ENCODE measurements at regions not wholly inside any gene's neighbourhood (a gene's known extent, or its start where the extent isn't known, plus 50 kb on each side); places are given as distances from the start of the nearest gene placed in this dataset.
A peak's percentile ranks its signal among the peaks of the same experiment; 100 is the strongest.
"Not testable (repeated sequence)": the region's sequence is repeated elsewhere in the genome, so short reads cannot be mapped to it uniquely, and the experiment has no call there.

DNA sequence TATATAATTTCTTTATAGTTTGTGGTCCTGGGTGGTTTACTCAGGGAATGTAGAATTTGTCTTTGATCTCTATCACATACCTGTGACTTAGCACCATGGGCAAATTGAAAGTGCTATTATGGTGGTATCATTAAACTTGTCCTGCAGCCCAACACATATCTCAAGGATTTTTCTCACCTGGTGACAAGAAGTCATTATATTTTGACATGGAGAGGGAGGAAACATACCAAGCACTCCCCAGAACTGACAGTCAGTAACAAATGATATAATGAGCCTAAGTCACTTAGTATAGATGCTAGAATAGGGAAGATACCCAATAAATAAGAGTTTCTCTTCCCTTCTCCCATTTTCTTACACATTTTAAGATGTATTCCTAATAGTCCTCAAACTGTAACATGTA lies 805.5 kb upstream of the KIF2B start:
- no peak for DNase-seq

DNA sequence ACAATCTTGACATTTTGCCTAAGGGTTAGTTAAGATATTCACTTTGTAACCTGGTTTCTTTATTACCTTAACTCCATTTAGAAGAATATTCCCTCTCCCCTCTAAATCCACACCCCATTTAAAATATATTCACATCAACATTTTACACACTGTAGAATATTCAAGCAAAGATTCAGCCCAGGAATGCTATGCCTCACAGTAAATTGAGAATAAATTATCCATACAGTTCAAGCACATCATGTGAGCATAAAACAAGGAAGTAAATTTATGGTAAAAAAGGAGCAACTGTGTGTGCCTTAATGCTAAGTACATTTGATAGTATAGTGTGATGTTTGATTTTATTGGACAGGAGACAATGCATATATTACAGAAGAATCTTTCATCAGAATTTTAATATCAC lies 806.6 kb upstream of the KIF2B start:
- DNase-seq, result no peak

DNA sequence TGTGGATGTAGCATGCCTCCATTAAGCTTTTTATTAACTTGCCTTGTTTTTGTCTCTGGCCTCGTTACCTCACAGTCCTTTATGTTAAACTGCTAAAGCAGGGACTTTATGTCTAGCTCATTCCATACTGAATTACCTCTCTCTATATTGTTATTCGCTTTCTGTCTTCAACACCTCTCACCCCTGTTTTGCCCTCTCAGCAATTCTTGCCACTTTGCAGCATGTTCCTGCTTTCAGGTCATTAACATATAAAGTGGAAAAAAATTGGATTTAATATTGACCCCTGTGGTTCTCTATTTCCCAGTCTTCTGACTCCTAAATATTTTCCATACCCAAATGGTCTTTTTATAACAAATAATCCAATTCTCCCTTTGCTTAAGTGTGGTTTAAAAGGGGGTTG lies 810.4 kb upstream of the KIF2B start:
- DNase-seq, result no peak

DNA sequence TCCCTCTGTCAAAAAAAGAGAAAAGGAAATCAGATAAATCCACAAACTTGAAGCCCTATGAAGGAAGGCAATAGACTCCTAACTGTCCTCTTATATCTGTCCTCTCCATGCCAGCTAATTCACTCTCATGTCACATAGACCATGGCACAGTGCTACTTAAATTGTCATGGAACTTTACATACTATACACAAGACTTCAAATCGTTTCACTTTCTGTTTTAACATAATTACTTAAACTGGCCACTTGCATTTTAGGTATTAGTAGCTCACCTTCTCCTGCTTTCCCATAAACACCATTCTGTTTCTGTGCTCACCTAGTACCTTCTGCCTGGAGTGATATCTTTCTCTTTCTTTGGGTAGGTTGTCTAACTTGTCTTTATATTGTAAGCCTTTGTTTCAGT lies 816.7 kb upstream of the KIF2B start:
- DNase-seq, result no peak

DNA sequence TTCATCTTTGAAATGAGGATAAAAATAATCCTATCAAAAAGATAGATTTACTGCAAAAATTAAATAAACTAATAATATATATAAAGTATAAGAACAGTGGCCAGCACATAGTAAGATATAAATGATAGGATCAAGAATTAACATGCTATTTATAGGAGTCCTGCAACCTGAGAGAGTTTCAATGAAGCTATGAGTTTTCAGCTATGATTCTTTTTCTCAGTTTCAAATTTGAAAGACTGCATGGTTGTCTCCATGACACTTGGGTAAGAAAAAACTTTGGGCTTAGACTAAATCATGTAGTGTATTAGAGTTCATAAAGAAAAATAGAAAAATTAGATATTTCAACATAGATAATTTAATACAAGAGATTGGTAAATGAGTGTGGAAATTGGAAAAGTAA lies 817.8 kb upstream of the KIF2B start:
- no peak for DNase-seq

DNA sequence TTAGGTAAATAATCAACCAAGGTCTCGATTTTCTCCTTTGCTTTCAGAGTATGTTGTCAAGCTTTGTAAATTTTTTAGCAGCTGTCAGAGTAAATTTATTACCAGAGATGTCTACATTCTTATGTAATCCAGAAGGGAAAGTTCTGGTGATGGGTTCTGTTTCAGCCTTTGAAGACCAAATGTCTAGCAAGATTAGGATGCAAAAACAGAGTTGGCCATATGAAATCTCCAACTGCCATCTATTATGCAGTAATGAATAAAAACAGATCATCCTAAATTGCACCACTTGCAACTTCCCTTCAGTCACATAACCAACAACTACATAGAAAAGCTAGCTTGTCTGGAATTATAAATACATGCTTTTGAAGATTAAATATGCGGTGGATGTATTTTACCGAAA lies 826.8 kb upstream of the KIF2B start:
- no peak for DNase-seq

DNA sequence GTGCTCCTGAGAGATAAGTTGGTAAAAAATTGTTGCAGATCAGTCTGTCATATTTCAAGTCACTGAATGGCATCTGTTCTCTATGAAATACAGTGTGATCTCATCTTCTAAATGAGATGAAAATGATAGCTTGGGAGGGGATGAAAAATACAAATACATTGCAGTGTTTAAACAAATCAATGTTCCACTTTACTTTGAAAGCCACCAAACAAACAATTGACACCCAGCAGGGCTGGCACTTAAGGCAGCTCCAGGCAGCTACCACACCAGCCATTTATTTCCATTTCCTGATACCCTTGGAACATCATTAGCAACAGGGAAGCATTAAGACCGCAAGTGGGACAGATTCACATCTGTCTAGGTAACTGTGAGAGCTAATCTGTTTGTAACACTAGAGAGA lies 827.6 kb upstream of the KIF2B start:
- no peak for DNase-seq

DNA sequence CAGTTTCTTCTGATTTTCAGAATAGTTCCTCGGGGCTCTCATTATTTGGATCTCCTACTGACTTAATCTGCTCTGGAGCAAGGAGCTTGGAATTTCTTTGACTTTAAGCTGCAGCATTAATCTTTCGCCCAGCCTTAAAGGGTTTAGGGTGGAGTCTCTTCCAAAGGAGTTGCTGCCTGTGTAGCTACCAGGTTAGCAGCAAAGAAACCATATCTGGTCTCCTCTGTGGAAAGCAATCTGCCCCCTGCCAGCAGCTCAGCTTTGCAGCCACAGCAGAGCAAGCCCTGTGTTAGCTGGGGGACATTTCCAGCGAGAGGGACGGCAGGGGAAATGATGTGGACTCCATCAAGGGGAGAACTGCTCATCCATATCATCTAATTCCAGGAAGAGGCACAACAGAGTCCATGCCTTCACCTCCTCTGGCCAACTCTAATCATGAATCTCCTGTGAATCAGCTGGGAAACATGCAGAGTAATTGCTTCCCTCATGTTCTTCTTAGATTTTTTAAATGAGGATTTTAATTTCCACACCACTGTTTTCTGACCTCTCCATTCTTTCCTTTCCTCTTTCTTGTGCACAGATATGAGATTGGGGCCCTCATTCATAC lies 827.6 kb upstream of the CA10 start:
- DNase-seq, result no peak

DNA sequence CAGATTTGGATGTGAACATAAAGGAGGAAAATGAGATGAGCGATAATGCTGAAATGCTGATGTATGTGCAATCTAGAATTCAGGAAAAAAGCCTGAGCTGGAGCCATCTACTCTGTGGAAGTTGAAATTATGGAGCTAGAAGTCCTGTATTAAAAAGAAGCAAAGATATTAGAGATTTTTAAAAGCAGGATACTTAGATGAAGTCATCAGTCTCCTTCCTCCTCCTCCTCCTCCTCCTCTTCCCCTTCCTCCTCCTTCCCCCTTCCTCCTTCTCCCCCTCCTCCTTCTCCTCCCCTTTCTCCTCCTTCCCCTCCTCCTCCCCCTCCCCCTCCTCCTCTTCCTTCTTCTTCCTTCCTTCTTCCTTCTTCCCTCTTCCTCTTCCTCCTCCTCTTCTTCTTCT lies 823.8 kb upstream of the CA10 start:
- no peak for DNase-seq

DNA sequence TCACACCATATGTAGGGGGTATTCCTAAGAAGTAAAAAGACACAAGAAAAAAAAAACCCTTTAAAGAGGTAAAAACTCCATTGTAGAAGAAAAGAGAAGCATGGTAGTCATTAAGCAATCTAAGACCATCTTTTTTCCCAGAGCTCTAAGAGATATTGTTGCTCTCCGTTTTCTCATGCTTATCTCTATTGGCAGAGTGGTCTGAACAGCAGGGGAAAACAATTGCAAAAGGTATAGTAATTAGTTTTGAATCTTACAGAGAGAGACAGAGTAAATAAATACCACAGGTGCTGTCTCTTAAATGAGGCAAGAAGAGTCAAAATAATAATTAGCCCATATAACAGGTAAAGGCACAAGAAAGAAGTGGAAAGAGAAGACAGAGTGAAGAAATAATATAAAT lies 821.4 kb upstream of the CA10 start:
- peak in 1 of 2 experiments; percentile 13 for DNase-seq

DNA sequence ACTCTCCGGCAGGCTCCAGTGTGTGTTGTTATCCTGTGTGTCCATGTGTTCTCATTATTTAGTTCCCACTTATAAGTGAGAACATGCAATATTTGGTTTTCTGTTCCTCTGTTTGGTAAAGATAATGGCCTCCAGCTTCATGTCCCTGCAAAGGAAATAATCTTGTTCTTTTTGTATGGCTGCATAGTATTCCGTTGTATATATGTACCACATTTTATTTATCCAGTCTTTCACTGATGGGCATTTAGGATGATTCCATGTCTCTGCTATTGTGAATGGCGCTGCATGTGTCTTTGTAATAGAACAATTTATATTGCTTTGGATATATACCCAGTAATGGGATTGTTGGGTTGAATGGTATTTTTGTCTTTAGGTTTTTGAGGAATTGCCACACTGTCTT lies 807.3 kb upstream of the CA10 start:
- no peak for DNase-seq

DNA sequence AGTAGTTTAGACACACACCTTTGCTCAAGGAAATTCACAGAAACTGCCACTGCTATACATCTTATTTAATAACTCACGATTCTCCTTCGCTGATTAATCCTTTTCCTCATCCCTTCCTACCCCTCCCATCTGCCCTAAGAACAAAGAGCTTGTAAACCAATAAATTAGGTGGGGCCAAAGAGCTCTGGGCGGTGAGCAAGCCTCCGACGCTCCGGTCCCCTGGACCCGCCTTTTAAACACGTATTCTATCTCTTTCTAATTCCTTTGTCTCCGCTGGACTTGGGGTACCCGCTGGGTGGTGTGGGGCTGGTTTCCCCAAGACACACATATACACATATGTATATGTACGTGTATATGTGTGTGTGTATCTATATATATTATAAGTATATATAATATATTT lies 803.2 kb upstream of the CA10 start:
- not testable (repeated sequence) for DNase-seq

DNA sequence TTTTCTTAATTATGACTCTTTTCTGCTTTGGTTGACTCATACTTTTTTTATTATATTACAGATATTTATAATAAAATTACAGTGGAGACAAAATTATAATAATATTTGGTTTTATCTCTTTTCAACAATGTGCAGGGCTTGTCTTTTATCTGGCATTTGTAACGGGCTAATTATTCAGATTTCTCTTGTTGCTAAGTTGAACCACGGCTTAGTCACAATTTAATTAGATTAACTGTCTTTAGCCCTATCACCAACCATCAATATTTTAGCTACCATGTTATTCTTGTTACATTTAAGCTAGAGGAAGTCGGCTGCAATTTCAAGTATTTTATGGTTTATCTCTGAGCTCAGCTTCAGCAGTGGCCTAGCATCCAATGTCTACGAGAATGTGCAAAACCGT lies 798.9 kb upstream of the CA10 start:
- DNase-seq, result no peak

DNA sequence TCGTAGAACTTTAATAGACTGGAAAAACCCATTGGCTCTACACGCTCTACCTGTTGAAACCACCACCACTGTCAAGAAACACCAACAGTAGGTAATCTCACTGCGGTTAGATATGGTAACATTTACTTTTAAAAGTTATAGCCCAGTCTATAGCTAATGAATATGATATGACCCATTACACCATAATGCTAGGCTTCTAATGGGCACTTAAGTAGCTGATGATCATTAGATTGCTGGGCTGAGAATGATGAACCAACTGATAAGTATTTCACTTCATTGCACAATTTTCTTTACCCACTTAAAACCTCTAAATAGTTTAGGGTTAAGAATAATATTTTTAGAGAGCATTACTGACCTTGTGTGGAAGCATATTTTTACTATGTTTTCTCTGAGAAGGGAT lies 788.9 kb upstream of the CA10 start:
- no peak for DNase-seq

DNA sequence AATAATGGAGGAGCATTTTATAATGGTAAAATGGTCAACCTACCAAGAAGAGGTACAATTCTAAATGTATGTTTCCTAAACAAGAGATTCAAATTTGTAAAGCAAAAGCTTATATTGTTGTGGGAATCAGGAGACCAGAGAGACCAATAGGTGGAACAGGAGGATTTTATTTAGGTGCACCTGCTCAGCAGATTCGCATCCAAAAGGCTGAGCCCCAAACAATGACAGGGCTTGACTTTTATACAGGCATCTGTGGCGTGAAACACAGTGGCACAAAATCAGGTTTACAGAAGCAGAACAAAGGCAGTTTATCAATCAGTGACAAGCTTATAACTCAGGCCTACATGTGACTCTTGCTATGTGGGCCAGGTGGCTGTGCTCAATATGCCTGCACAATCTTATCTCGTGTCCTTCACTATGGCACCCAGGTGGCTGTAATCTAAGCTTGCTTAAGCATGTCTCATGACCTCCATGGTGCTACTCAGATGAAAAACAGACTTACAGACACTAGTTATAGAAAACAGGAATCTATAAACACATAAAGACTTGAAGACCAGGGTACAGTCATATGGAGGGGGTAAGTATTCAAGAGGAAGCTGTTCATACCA lies 780.2 kb upstream of the CA10 start:
- no peak for DNase-seq

DNA sequence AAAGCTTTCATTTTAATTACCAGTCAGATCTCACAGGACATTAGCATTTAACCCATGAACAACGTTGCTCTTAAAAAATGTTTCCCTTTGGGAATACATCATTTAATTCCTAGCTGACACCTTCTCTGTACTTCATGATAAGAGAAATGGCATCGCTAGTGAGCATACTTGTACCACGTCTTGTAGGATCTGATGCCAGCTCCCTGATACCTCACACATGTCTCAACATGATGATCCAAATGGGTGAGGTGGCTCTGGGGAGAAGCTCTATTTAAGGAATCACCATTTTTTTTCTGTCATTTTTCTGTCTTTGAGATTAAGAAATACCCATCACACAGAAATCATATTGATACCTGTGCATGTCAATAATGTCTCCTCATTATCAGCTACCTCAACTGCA lies 772.1 kb upstream of the CA10 start:
- DNase-seq, result no peak

DNA sequence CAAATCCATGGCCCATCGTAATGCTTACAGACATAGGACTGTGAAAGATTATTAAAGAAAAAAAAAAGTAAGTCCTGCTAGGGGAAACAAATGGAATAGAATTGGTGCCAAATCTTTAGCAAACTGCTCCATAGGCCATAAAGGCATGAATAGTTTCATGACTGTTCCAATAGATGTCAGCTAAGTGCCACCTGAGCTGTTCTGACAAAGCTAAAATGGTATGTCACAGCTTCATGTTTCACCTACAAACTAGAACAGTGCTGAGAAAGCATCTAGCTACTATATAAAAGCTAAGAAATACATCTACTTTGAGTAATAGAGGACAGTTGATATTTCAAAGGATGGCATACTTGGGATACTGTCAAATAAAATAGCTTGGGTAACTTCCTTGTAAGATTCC lies 771.6 kb upstream of the CA10 start:
- DNase-seq, result no peak

DNA sequence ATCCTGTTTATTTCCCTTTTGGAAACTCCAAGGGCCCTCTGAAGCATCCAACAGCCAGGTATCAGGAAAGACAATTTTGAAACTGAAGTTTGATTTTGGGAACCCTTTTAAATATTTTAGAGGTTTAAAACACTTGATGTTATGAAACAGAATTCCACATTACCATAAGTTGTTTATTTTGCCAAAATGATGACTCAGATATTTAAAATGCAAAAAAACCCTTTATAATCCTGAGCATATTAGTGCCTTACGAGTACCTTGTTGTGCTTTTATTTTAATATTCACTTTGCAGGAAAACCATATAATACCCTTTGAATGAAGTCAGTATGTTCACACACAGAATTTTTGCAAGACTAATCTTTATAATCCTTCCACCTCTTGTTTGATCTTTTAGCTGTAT lies 765.1 kb upstream of the CA10 start:
- no peak for DNase-seq

DNA sequence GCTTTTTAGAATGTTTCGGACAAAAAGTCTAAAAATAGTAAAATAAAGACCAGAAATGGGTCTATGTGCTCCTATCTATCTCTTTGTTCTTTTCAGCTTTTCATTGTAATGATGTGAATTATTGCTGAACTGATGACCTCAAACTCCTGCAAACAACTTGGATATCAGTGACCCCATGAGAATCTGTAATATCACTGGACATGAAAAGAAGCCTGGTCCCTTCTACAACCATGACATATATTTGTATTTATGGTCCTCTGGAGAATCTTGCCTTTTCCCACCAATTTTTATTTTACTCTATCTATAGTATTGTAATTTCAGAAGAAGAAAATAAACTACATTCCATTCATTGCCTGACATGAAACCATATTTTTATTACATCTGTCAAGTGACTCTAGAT lies 740.7 kb upstream of the CA10 start:
- no peak for DNase-seq

DNA sequence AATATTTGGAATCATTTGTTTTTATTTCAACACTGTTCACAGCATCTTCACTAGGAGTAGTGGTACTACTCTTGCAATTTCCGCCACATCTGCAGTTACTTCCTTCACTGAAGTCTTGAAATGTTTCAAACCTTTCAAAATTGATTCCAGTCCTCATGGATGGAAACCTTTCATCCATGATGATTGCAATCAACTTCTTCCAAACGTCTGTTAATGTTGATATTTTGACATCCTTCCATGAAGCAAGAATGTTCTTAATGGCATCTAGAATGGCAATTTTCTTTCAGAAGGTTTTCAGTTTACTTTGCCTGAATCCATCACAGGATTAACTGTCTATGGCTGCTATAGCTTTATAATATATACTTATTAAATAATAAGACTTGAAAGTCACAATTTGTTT lies 736.8 kb upstream of the CA10 start:
- DNase-seq, result no peak

DNA sequence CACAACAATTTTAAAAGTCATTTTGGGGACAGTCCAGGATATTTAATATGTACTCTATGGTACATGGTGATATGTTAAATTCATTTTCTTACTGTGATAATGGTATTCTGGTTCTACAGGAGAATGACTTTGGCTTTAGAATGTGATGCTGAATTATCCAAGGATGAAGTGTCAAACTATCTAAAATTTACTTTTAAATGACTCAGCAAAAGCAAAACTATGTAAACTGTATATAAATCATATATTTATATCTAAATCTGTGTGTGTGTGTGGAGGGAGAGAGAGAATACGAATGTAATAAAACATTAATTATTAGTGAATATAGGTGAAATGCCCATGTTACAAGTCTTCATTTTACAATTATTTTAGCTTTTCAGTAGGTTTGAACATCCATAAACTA lies 733.8 kb upstream of the CA10 start:
- no peak for DNase-seq

DNA sequence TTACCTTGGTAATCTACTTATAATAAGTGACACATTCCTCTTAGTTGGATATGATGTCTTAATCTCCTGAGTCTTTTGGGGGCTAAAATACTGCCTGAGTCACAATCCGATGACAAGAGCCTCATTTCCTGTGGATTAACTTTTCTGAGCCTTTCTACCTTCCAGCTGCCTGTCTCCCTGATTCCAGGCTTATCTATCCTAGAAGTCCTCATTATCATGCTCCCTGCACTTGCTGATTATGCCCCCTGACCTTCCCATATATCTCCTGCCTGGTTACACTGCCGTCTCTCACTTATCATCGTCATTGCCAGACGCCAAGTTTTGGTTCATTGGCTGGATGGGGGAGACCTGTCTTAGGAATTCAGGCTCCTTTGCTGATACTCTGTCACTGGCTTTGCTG lies 727.4 kb upstream of the CA10 start:
- no peak for DNase-seq

DNA sequence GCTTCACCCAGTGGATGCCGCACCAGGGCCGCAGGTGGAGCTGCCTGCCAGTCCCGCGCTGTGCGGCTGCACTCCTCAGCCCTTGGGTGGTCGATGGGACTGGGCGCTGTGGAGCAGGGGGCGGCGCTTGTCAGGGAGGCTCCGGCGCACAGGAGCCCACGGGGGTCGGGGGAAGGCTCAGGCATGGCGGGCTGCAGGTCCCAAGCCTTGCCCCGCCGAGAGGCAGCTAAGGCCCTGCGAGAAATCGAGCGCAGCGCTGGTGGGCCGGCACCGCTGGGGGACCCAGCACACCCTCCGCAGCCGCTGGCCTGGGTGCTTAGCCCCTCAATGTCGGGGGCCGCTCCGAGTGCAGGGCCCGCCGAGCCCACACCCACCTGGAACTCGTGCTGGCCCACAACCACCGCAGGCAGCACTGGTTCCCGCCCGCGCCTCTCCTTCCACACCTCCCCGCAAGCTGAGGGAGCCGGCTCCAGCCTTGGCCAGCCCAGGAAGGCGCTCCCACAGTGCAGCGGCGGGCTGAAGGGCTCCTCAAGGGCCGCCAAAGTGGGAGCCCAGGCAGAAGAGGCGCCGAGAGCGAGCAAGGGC lies 725.5 kb upstream of the CA10 start:
- not testable (repeated sequence) for DNase-seq

DNA sequence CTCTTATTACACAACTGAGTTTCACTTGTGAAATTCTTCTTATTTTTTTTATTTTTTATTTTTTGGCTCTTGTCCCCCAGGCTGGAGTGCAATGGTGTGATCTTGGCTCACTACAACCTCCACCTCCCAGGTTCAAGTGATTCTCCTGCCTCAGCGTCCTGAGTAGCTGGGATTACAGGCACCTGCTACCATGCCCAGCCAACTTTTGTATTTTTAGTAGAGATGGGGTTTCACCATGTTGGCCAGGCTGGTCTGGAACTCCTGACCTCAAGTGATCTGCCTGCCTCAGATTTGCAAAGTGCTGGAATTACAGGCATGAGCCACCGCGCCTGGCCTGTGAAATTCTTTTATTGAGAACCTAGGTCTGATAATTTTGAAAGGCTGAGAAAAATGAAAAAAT lies 688.3 kb upstream of the CA10 start:
- not testable (repeated sequence) for DNase-seq

DNA sequence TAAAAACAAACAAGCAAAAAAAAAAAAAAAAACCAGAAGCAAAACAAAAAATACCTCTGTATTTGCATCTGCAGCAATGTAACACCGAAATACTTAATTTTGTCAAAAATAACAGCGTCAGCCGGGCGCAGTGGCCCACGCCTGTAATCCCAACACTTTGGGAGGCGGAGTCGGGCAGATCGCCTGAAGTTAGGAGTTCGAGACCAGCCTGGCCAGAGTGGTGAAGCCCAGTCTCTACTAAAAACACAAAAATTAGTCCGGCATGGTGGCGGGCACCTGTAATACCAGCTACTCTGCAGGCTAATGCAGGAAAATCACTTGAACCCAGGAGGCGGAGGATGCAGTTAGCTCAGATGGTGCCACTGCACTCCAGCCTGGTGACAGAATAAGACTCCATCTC lies 683.5 kb upstream of the CA10 start:
- DNase-seq, result no peak

Measured in NCI-H1930 (cell line).